ENCODE measurements at regions not wholly inside any gene's neighbourhood (a gene's known extent, or its start where the extent isn't known, plus 50 kb on each side); places are given as distances from the start of the nearest gene placed in this dataset.

DNA sequence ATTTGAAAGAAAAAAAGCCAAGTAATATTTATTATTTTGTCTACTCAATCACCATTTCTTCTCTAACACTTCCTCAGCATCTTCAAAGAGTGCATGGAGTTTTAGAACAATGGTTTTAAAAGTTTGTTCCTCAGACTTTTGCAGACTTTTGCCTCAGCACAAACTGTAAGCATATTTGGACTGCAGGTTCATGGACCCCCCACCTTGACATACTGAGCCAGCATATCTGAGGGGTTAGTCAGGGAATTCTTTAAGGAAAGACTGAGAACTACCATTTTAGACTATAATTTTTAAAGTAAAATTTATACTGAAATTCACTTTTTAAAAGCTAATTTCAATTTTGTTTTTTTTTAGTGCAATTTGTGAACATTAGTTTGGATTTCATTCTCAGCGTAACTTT is 1676.8 kb upstream of the PCDH20 start:
- Histone ChIP-seq H3K27ac (no peak overlapping the region), H3K27me3 (no peaks in the 10 kb centered on the region), H3K36me3 (no peaks in the 10 kb centered on the region), H3K4me1 (no peaks in the 10 kb centered on the region), H3K9me3 (no peaks in the 10 kb centered on the region), H3K4me3 (no peak overlapping the region)
- DNase-seq (ENCODE audit: low spot score in 2 of 2) = no peak
- WGBS = 100% methylated on average over 1 of the region's 1 CpG
- TF ChIP-seq, protein P1, sequence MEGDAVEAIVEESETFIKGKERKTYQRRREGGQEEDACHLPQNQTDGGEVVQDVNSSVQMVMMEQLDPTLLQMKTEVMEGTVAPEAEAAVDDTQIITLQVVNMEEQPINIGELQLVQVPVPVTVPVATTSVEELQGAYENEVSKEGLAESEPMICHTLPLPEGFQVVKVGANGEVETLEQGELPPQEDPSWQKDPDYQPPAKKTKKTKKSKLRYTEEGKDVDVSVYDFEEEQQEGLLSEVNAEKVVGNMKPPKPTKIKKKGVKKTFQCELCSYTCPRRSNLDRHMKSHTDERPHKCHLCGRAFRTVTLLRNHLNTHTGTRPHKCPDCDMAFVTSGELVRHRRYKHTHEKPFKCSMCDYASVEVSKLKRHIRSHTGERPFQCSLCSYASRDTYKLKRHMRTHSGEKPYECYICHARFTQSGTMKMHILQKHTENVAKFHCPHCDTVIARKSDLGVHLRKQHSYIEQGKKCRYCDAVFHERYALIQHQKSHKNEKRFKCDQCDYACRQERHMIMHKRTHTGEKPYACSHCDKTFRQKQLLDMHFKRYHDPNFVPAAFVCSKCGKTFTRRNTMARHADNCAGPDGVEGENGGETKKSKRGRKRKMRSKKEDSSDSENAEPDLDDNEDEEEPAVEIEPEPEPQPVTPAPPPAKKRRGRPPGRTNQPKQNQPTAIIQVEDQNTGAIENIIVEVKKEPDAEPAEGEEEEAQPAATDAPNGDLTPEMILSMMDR (IDR thresholded peaks at IDR 0.05) = no peak
- no peak for TF ChIP-seq POLR2A (IDR thresholded peaks at IDR 0.05)
- no peak for TF ChIP-seq POLR2AphosphoS5 (IDR thresholded peaks at IDR 0.05)
- no peak for TF ChIP-seq EP300 (IDR thresholded peaks at IDR 0.05)

GRCh38 chr13:63090524-63090923 is 1674.9 kb upstream of the PCDH20 start:
- Histone ChIP-seq H3K27ac (no peak overlapping the region), H3K36me3 (no peaks in the 10 kb centered on the region), H3K4me3 (no peak overlapping the region), H3K4me1 (no peaks in the 10 kb centered on the region), H3K27me3 (no peaks in the 10 kb centered on the region), H3K9me3 (no peaks in the 10 kb centered on the region)
- no peak for DNase-seq (ENCODE audit: low spot score in 2 of 2)
- no peak for TF ChIP-seq EP300 (IDR thresholded peaks at IDR 0.05)
- TF ChIP-seq, protein P1 (IDR thresholded peaks at IDR 0.05) = no peak
- TF ChIP-seq POLR2AphosphoS5 (IDR thresholded peaks at IDR 0.05) = no peak
- TF ChIP-seq POLR2A (IDR thresholded peaks at IDR 0.05) = no peak
- WGBS = 46% methylated on average over 1 of the region's 1 CpG

GRCh38 chr13:63088226-63088625 is 1672.6 kb upstream of the PCDH20 start:
- H3K4me1 ChIP-seq = no peaks in the 10 kb centered on the region
- DNase-seq (ENCODE audit: low spot score in 2 of 2) = no peak
- H3K27me3 ChIP-seq = no peaks in the 10 kb centered on the region
- 81% methylated on average over 1 of the region's 1 CpG for WGBS
- TF ChIP-seq, protein P1 (IDR thresholded peaks at IDR 0.05) = no peak
- TF ChIP-seq EP300 (IDR thresholded peaks at IDR 0.05) = no peak
- no peak for TF ChIP-seq POLR2A (IDR thresholded peaks at IDR 0.05)
- no peak for TF ChIP-seq POLR2AphosphoS5 (IDR thresholded peaks at IDR 0.05)
- no peaks in the 10 kb centered on the region for H3K36me3 ChIP-seq
- H3K27ac ChIP-seq = no peak overlapping the region
- no peaks in the 10 kb centered on the region for H3K9me3 ChIP-seq
- H3K4me3 ChIP-seq = no peak overlapping the region

DNA sequence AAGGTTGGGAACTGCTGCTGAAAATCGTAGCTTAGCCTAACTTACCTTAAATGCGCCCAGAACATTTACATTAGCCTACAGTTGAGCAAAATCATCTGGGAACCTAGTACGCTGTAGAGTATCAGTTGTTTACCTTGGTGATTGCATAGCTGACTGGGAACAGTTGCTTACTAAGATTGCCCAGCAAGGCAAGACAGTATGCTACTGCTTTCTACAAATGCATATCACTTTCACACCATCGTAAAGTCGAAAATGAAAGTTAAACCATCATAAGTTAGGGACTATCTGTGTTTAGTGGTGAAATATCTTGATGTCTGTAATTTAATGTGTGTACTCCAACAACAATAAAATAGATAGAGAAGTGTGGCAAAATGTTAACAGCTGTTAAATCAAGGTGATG is 1670.6 kb upstream of the PCDH20 start:
- Histone ChIP-seq H3K4me3 (no peak overlapping the region), H3K36me3 (no peaks in the 10 kb centered on the region), H3K27me3 (no peaks in the 10 kb centered on the region), H3K9me3 (no peaks in the 10 kb centered on the region), H3K4me1 (no peaks in the 10 kb centered on the region), H3K27ac (no peak overlapping the region)
- WGBS = 88% methylated on average over 5 of the region's 5 CpGs
- DNase-seq (ENCODE audit: low spot score in 2 of 2) = no peak
- TF ChIP-seq, protein P1 (IDR thresholded peaks at IDR 0.05) = no peak
- no peak for TF ChIP-seq POLR2A (IDR thresholded peaks at IDR 0.05)
- TF ChIP-seq POLR2AphosphoS5 (IDR thresholded peaks at IDR 0.05) = no peak
- no peak for TF ChIP-seq EP300 (IDR thresholded peaks at IDR 0.05)

GRCh38 chr13:63085851-63086250 is 1670.2 kb upstream of the PCDH20 start:
- no peak for DNase-seq (ENCODE audit: low spot score in 2 of 2)
- TF ChIP-seq, protein P1 (IDR thresholded peaks at IDR 0.05) = no peak
- no peak for TF ChIP-seq POLR2A (IDR thresholded peaks at IDR 0.05)
- TF ChIP-seq EP300 (IDR thresholded peaks at IDR 0.05) = no peak
- no peak for TF ChIP-seq POLR2AphosphoS5 (IDR thresholded peaks at IDR 0.05)
- Histone ChIP-seq H3K27me3 (no peaks in the 10 kb centered on the region), H3K4me1 (no peaks in the 10 kb centered on the region), H3K36me3 (no peaks in the 10 kb centered on the region), H3K9me3 (no peaks in the 10 kb centered on the region), H3K4me3 (no peak overlapping the region), H3K27ac (no peak overlapping the region)
- WGBS = 73% methylated on average over 4 of the region's 4 CpGs

Data from suprapubic skin (tissue), 4 donors.